ENCODE measurements at regions not wholly inside any gene's neighbourhood (a gene's known extent, or its start where the extent isn't known, plus 50 kb on each side); places are given as distances from the start of the nearest gene placed in this dataset.

GRCh38 chr20:10949930-10950783, 276.4 kb upstream of the JAG1 start:
- no peaks in the 10 kb centered on the region for H3K9me2 ChIP-seq (ENCODE audit: insufficient read depth)
- CTCF ChIA-PET: no interaction called here
- peaks cover 11% of the 10 kb centered on the region; the same call in 1 of the 2 replicates for H3K4me1 ChIP-seq (replicated peaks; ENCODE audit: insufficient read depth)

GRCh38 chr20:10951216-10951615, 277.4 kb upstream of the JAG1 start:
- intact Hi-C loops (cut with micrococcal nuclease; ENCODE audit: unreplicated experiment): no loop called here
- ChIA-PET CTCF (no interaction called here), POLR2A (ENCODE audit: unreplicated experiment) (no interaction called here)
- TF ChIP-seq CTCF (conservative IDR thresholded peaks at IDR 0.05): no peak
- no peak overlapping the region for H3K4me3 ChIP-seq
- no TSS peak for BruUV-seq (replicated peaks)
- no peaks in the 10 kb centered on the region for H4K20me1 ChIP-seq (ENCODE audit: insufficient read depth)
- H3K4me2 ChIP-seq: no peak overlapping the region
- H3K4me1 ChIP-seq (replicated peaks; ENCODE audit: insufficient read depth): peaks cover 11% of the 10 kb centered on the region; the same call in 1 of the 2 replicates
- no peaks in the 10 kb centered on the region for H3K27me3 ChIP-seq (ENCODE audit: insufficient read depth, low read depth)
- DNase-seq: no peak
- H3F3A ChIP-seq (ENCODE audit: insufficient read depth, low read depth): no peaks in the 10 kb centered on the region
- H3K9me2 ChIP-seq (ENCODE audit: insufficient read depth): no peaks in the 10 kb centered on the region
- H3K9me3 ChIP-seq (ENCODE audit: insufficient read depth, low read depth): no peaks in the 10 kb centered on the region
- H3K27ac ChIP-seq: no peak overlapping the region
- H3K79me2 ChIP-seq (ENCODE audit: low read depth): no peaks in the 10 kb centered on the region
- no peak overlapping the region for H2AFZ ChIP-seq
- no peaks in the 10 kb centered on the region for H3K36me3 ChIP-seq (ENCODE audit: low read depth)

More at GRCh38 chr20:10949930-10950783, 276.4 kb upstream of the JAG1 start:
- H3K36me3 ChIP-seq (ENCODE audit: low read depth): no peaks in the 10 kb centered on the region
- TF ChIP-seq EZH2 (IDR thresholded peaks at IDR 0.05; ENCODE audit: low read depth) (no peak), CTCF (conservative IDR thresholded peaks at IDR 0.05) (no peak)
- no TSS peak for BruUV-seq (replicated peaks)
- no peak overlapping the region for H3K4me2 ChIP-seq
- no peak overlapping the region for H2AFZ ChIP-seq
- POLR2A ChIA-PET (ENCODE audit: unreplicated experiment): no interaction called here
- H3K79me2 ChIP-seq (ENCODE audit: low read depth): no peaks in the 10 kb centered on the region
- intact Hi-C loops (cut with micrococcal nuclease; ENCODE audit: unreplicated experiment): no loop called here
- no peaks in the 10 kb centered on the region for H4K20me1 ChIP-seq (ENCODE audit: insufficient read depth)
- no peaks in the 10 kb centered on the region; the same call in 1 of the 2 replicates for H3K9me3 ChIP-seq (ENCODE audit: insufficient read depth, low read depth)
- no peak overlapping the region for H3K27ac ChIP-seq
- no peak overlapping the region for H3K4me3 ChIP-seq
- no peaks in the 10 kb centered on the region for H3F3A ChIP-seq (ENCODE audit: insufficient read depth, low read depth)
- no peaks in the 10 kb centered on the region for H3K27me3 ChIP-seq (ENCODE audit: insufficient read depth, low read depth)
- no peak for DNase-seq

GRCh38 chr20:10951904-10952303, 278.1 kb upstream of the JAG1 start:
- DNase-seq: no peak
- Histone ChIP-seq H3K4me2 (no peak overlapping the region), H3K27ac (no peak overlapping the region), H3K4me3 (no peak overlapping the region), H3K9me2 (ENCODE audit: insufficient read depth) (no peaks in the 10 kb centered on the region), H3F3A (ENCODE audit: insufficient read depth, low read depth) (no peaks in the 10 kb centered on the region), H3K27me3 (ENCODE audit: insufficient read depth, low read depth) (no peaks in the 10 kb centered on the region), H4K20me1 (ENCODE audit: insufficient read depth) (no peaks in the 10 kb centered on the region), H3K36me3 (ENCODE audit: low read depth) (no peaks in the 10 kb centered on the region), H3K9me3 (ENCODE audit: insufficient read depth, low read depth) (no peaks in the 10 kb centered on the region), H2AFZ (no peak overlapping the region), H3K79me2 (ENCODE audit: low read depth) (no peaks in the 10 kb centered on the region), H3K4me1 (replicated peaks; ENCODE audit: insufficient read depth) (peaks cover 11% of the 10 kb centered on the region; the same call in 1 of the 2 replicates)
- intact Hi-C loops (cut with micrococcal nuclease; ENCODE audit: unreplicated experiment): no loop called here
- CTCF ChIA-PET: no interaction called here
- TF ChIP-seq CTCF (conservative IDR thresholded peaks at IDR 0.05) (no peak), EZH2 (IDR thresholded peaks at IDR 0.05; ENCODE audit: low read depth) (no peak)
- BruUV-seq (replicated peaks): no TSS peak
- POLR2A ChIA-PET (ENCODE audit: unreplicated experiment): no interaction called here
